Adrenal gland (tissue), 5 donors: ENCODE measurements at regions not wholly inside any gene's neighbourhood (a gene's known extent, or its start where the extent isn't known, plus 50 kb on each side); places are given as distances from the start of the nearest gene placed in this dataset.

Source experiments
- POLR2A ChIP-seq, 2 donors: fragments of 450-650 bp; IDR thresholded peaks; one replicate each; pipeline ENCODE4 v1.6.1; 2017; ENCODE audit warnings: antibody characterized with exemption in 2 of 2, mild to moderate bottlenecking in 2 of 2, moderate library complexity in 1 of 2
- TF ChIP-seq, protein P1 (sequence below), 6 experiments: fragments of 450-650 bp in 4 of 6; fragments of 200-600 bp in 2 of 6; sonication (generic) in 1 of 6; IDR thresholded peaks; 1 replicate in 5 of 6; 2 replicates in 1 of 6; pipeline versions ENCODE4 v1.5.1 to v1.8.0; 2016 to 2021; ENCODE audit warnings: antibody characterized with exemption in 6 of 6, mild to moderate bottlenecking in 2 of 6, moderate library complexity in 1 of 6
- donor health status: DM: no; HTN: no; CAD: no.

DNA sequence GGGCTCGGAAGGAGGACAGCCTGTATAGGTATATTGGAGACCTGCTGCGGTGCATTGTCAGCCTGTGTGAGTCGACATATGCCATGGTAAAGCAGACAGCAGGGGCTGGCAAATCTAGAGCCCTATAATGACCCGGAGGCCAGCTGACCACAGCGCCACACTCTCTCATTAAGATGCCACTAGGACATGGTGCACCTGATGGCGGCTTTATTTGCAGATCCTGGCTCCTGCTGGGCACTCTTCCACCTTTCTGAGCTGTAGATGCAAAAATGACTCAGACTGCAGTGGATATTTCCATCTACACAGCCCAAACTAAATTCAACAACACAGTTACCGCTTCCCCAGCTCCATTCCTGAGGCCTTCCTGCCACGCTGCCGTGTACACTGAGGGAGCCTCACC, 389.9 kb downstream of the TNS1 start:
- TF ChIP-seq, protein P1, sequence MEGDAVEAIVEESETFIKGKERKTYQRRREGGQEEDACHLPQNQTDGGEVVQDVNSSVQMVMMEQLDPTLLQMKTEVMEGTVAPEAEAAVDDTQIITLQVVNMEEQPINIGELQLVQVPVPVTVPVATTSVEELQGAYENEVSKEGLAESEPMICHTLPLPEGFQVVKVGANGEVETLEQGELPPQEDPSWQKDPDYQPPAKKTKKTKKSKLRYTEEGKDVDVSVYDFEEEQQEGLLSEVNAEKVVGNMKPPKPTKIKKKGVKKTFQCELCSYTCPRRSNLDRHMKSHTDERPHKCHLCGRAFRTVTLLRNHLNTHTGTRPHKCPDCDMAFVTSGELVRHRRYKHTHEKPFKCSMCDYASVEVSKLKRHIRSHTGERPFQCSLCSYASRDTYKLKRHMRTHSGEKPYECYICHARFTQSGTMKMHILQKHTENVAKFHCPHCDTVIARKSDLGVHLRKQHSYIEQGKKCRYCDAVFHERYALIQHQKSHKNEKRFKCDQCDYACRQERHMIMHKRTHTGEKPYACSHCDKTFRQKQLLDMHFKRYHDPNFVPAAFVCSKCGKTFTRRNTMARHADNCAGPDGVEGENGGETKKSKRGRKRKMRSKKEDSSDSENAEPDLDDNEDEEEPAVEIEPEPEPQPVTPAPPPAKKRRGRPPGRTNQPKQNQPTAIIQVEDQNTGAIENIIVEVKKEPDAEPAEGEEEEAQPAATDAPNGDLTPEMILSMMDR (IDR thresholded peaks at IDR 0.05) = no peak
- no peak for TF ChIP-seq POLR2A (IDR thresholded peaks at IDR 0.05)
